ENCODE measurements at regions not wholly inside any gene's neighbourhood (a gene's known extent, or its start where the extent isn't known, plus 50 kb on each side); places are given as distances from the start of the nearest gene placed in this dataset.

DNA sequence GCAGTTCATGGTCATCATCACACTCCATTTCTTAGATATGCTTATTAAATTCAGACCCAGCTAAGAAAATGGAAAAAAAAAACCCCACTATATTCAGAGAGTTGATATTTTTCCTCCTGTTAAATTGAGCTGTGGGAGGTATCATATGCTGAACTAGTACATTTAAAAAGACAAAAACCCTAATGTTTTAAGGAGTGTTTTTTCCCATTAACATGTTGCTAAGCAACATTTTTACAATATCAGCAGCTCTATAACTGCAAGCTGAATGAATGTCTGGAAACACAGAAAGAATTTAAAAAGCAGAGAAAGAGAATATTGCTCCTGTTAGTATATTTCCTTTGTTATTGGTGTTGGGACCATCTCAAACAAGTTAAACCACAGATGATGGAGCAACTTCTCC, 265.8 kb upstream of the GRIA1 start:
- no peak for TF ChIP-seq POLR2A (IDR thresholded peaks at IDR 0.05)
- TF ChIP-seq, protein P1, sequence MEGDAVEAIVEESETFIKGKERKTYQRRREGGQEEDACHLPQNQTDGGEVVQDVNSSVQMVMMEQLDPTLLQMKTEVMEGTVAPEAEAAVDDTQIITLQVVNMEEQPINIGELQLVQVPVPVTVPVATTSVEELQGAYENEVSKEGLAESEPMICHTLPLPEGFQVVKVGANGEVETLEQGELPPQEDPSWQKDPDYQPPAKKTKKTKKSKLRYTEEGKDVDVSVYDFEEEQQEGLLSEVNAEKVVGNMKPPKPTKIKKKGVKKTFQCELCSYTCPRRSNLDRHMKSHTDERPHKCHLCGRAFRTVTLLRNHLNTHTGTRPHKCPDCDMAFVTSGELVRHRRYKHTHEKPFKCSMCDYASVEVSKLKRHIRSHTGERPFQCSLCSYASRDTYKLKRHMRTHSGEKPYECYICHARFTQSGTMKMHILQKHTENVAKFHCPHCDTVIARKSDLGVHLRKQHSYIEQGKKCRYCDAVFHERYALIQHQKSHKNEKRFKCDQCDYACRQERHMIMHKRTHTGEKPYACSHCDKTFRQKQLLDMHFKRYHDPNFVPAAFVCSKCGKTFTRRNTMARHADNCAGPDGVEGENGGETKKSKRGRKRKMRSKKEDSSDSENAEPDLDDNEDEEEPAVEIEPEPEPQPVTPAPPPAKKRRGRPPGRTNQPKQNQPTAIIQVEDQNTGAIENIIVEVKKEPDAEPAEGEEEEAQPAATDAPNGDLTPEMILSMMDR (IDR thresholded peaks at IDR 0.05): no peak
- TF ChIP-seq POLR2AphosphoS5 (IDR thresholded peaks at IDR 0.05): no peak

Data from upper lobe of left lung (tissue), 4 donors.